Muscle layer of duodenum (tissue), 2 donors: ENCODE measurements at regions not wholly inside any gene's neighbourhood (a gene's known extent, or its start where the extent isn't known, plus 50 kb on each side); places are given as distances from the start of the nearest gene placed in this dataset.
"Not testable (repeated sequence)": the region's sequence is repeated elsewhere in the genome, so short reads cannot be mapped to it uniquely, and the experiment has no call there.

Experiments used
- H3K27ac ChIP-seq: one replicate; pipeline ENCODE4 v1.7.0; 2013; ENCODE audit warnings: mild to moderate bottlenecking, low read length
- H3K27me3 ChIP-seq: one replicate; pipeline ENCODE4 v1.7.0; 2013; ENCODE audit warnings: low read depth, mild to moderate bottlenecking, control low read depth, low read length
- H3K36me3 ChIP-seq, 2 donors: one replicate each; pipeline ENCODE4 v1.7.0; 2013; ENCODE audit warnings: low read length in 2 of 2, control low read depth in 1 of 2, mild to moderate bottlenecking in 1 of 2; ENCODE audit not compliant: insufficient read depth in 2 of 2, control insufficient read depth in 1 of 2
- H3K4me1 ChIP-seq, 2 donors: one replicate each; pipeline ENCODE4 v1.7.0; 2013; ENCODE audit warnings: low read length in 2 of 2, mild to moderate bottlenecking in 2 of 2, control low read depth in 1 of 2, moderate library complexity in 1 of 2; ENCODE audit not compliant: insufficient read depth in 2 of 2, control insufficient read depth in 1 of 2
- H3K4me3 ChIP-seq, 2 donors: one replicate each; pipeline ENCODE4 v1.7.0; 2013; ENCODE audit warnings: low read length in 2 of 2, low read depth in 1 of 2, mild to moderate bottlenecking in 1 of 2
- H3K9me3 ChIP-seq, 2 donors: one replicate each; pipeline ENCODE4 v1.7.0; 2013; ENCODE audit warnings: low read length in 2 of 2, control low read depth in 1 of 2, mild to moderate bottlenecking in 1 of 2; ENCODE audit not compliant: control insufficient read depth in 1 of 2
- donor health status: healthy.

DNA sequence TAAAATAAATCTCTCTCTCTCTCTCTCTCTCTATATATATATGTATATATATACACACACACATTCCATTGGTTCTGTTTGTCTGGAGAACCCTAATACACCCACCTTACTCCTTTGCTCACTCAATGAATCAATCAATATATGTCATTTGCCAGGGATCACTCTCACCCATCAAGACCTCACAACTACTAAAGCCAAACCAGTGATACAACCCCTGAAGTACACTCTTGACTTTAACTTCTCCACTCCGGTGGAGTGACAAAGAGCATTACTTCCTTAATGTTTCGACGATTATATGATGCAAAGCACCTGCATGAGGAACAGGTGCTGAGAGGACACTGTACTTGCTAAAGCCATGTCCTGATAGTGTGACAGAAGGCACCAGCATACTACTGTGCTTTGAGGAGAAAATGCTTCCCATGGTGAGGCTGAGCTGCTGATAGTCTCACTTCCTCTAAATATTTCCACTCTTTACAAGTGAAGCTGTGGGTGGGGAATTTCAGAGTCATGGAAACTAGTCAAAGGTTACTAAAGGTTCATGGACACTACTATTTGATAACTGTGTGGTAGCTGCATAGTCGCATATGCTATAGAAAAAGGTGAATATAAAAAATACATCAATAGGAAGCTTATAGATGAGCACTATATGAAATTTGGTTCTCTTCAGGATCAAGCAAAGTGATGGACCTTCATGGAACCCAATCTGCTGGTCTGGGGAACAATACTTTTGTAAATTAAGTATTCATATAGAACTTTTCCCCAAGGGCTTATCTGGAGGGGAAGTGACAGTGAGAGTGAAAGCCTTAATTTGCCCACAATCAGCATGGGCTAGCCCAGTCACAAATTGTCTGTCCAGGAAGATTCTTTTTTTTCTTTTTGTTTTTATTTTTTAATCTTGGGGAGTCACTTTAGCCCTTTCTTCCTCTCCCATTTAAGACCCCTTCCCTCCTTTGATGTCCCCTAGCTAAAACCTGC, 141.9 kb upstream of the NEDD9 start:
- Histone ChIP-seq H3K36me3 (no peaks in the 10 kb centered on the region), H3K4me1 (no peaks in the 10 kb centered on the region), H3K9me3 (no peaks in the 10 kb centered on the region), H3K27me3 (no peaks in the 10 kb centered on the region), H3K4me3 (no peak overlapping the region), H3K27ac (no peak overlapping the region)

DNA sequence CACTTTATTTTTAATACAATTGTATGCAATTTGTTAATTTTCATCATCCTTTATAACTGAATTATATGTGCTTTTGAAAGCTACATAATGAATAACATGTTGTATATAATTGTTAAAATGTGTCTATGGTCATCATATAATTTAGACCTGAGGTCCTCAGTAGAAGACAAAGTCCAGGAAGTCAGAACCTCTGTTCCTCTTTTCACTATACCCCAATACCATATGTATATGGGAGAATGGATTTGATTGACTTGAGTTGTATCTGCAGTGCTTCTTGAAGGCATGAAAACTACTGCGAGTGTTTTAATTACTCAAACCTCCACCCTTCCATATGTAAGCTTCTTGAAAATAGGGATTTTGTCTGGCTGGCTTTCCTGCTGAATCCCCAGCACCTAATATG, 140.7 kb upstream of the NEDD9 start:
- Histone ChIP-seq H3K36me3 (no peaks in the 10 kb centered on the region), H3K4me1 (no peaks in the 10 kb centered on the region), H3K4me3 (no peak overlapping the region)

DNA sequence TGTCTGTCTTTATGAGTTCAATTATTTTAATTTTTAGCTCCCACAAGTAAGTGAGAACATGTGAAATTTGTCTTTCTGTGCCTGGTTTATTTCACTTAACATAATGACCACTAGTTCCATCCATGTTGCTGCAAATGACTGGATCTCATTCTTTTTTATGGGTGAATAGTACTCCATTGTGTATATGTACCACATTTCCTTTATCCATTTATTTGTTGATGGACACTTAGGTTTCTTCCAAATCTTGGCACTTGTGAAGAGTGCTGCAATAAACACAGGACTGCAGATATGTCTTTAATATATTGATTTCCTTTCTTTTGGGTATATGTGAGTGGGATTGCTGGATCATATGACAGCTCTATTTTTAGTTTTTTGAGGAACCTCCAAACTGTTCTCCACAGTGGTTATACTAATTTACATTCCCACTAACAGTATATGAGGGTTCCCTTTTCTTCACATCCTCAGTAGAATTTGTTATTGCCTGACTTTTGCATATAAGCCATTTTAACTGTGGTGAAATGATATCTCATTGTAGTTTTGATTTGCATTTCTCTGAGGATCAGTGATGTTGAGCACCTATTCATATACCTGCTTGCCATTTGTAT, 139.8 kb upstream of the NEDD9 start:
- not testable (repeated sequence) for H3K9me3 ChIP-seq, H3K4me3 ChIP-seq, H3K36me3 ChIP-seq, H3K27me3 ChIP-seq, H3K27ac ChIP-seq, H3K4me1 ChIP-seq

More for the DNA sequence above, 140.7 kb upstream of the NEDD9 start:
- no peak overlapping the region for H3K27ac ChIP-seq
- H3K9me3 ChIP-seq = no peaks in the 10 kb centered on the region
- H3K27me3 ChIP-seq = no peaks in the 10 kb centered on the region

DNA sequence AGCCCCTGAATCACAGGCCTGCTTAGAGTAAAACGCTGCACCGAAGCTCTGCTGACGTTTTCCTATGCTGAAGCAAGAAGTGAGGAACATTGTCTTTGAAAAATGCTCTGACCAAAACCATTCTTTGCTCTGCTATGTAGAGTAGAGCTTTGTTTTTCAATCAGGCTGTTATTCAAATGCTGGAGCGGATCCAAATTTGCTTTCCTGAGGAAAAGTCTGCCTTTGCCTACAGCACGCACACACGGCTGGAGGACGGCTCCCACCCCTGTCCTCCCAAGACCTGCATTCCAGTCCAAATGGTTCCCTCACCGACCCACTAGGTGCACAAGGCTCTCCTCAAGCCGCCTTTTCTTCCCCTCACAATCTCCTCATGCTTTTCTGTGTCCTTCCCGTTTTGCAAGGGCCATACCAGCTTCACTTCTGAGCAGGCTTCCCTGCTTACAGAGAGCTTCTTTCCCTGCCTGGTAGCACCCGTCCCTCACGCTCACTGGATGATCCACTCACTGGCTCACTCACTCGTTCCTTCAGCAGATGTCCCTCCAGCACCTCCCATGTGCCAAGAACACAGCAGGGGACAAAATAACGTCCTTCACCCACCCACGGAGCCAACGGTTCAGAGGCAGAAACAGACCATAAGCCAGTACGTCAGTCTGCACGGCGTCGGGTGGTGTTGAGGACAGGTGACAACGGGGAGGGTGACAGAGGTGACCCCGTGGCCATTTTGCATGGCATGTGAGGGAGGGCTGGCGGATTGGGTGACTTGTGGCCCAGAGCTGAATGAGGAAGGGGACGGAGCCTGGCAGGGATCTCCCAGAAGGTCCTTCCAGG, 137.9 kb upstream of the NEDD9 start:
- Histone ChIP-seq H3K9me3 (no peaks in the 10 kb centered on the region), H3K27me3 (no peaks in the 10 kb centered on the region), H3K4me1 (peaks cover 4 to 6% of the 10 kb centered on the region in 2 donors), H3K4me3 (no peak overlapping the region), H3K27ac (no peak overlapping the region), H3K36me3 (no peaks in the 10 kb centered on the region)

DNA sequence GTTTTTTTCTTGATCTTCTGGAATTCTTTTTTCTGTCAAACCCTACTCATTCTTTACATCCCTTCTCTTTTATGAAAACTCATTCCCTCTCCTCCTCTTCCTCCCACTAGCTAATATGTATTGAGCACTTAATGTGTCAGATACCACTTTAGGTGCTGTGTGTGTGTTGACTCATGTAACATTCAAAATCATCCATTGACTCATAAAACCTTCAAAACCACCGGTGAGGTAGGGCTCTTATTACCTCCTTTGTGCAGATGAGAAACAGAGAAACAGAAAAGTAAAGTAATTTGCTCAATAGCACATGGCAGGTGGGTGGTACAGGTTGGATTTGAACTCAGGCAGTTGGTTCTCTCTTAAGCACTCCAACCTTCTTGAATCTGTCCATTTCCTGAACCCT, 136.3 kb upstream of the NEDD9 start:
- Histone ChIP-seq H3K27ac (no peak overlapping the region), H3K9me3 (no peaks in the 10 kb centered on the region), H3K4me3 (no peak overlapping the region), H3K36me3 (no peaks in the 10 kb centered on the region), H3K4me1 (peaks cover 4 to 6% of the 10 kb centered on the region in 2 donors), H3K27me3 (no peaks in the 10 kb centered on the region)

DNA sequence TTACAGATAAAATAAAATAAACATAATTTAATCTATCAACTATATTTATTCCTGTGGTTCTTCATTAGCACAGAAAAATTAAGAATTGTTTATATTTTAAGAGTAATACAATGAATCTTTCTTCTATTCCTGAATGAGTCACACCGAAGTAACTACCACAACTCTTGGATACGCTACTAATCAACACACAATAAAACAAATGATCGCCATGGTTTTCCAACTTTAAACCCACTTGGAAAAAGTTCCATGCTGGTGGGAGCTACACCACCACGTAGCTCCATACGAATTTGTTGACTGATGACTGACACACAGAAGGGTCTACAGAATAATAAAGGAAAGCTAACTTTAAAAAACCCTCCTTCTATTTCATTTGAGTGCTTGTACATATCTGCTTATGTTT, 135.8 kb upstream of the NEDD9 start:
- Histone ChIP-seq H3K9me3 (no peaks in the 10 kb centered on the region), H3K27me3 (no peaks in the 10 kb centered on the region), H3K4me1 (peaks cover 4 to 6% of the 10 kb centered on the region in 2 donors), H3K27ac (no peak overlapping the region), H3K4me3 (no peak overlapping the region), H3K36me3 (no peaks in the 10 kb centered on the region)

DNA sequence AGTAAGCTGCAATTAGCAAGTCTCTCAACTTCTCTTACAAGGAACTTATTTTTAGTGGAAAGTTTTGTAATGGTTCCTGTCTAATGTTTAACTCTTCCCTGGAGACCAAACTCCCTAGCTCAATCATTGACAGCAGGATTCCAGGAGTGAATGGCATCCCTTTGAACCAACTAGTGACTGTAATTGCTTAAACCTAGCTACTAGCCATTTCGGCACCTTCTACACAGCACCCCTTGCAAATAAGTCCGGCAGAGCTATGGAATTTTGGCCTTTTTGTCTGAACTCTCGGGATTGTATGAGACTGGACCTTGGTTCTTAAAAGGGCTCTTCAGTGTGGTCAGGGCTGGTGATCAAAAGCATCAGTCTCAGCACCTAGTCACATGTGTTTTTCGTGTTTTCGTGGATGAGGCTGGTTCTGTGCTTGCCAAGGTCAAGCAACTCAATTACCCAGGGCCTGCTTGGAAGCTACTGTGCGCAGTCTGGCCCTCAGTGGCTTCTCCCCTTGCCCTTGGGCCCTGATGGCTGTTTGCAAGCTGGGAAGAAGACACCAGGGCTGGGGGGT, 135.3 kb upstream of the NEDD9 start:
- no peaks in the 10 kb centered on the region for H3K27me3 ChIP-seq
- no peaks in the 10 kb centered on the region for H3K9me3 ChIP-seq
- H3K4me3 ChIP-seq = no peak overlapping the region
- H3K4me1 ChIP-seq = peaks cover 4 to 6% of the 10 kb centered on the region in 2 donors
- no peak overlapping the region for H3K27ac ChIP-seq
- no peaks in the 10 kb centered on the region for H3K36me3 ChIP-seq

DNA sequence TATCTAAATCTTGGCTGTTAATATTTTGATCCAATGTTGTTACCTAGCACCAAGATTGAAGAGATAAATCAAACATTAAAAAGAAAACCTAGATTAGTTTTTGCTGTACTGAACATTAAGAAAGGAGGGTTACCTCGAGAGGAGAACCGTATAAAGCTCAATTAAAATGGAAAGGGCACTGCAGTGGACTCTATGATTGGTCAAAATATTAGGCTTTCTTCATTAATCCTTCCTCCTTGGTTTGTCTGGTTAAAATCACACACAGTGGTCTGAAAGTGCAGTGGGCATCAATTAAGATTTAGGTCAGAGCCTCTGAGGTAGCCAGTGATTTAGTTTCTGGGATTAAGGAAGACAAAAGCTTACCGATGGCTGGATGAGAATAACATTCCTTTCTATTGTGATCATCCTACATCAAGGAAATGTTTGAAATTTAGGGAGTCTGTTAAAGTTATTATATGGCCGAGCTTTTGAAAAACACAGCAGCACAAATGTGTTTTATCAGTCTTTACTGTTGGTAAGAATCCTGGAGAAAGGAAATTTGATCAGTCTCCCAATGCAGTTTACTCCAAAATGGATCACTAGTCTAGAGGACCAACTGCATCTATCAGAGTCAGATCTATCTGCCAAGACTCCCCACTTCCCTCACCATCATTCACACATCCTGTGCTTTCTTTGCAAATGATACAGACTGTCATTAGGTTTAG, 134.6 kb upstream of the NEDD9 start:
- Histone ChIP-seq H3K4me3 (no peak overlapping the region), H3K27me3 (no peaks in the 10 kb centered on the region), H3K36me3 (no peaks in the 10 kb centered on the region), H3K27ac (no peak overlapping the region), H3K4me1 (peaks cover 4 to 6% of the 10 kb centered on the region in 2 donors), H3K9me3 (no peaks in the 10 kb centered on the region)

DNA sequence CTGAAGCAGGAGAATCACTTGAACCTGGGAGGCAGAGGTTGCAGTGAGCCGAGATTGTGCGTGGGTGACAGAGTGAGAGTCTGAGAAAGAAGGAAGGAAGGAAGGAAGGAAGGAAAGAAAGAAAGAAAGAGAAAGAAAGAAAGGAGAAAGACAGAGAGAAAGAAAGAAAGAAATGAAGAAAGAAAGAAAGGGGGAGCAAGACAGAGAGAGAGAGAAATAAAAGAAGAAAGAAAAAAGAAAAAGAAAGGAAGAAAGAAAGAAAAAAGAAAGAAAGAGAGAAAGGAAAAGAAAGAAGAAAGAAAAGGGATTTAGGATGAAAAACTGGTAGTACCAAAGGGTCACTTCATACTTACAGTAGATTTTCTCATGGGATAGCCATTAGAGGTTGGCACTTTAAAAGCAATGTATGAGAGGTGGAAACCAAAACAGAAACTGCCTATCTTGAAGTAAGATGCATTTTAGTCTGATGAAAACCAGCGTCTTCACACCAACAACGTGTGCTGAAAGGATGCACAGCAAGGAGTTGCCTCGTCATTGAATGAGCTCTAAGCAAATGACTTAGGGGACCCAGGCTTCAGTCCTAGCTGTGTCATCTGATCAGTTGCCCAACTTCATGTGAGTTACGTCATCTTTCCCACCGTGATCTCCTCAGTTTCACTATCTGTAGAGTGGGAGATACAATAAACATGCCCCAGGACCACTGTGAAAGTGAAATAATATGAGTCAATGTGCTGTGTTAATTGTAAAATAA, 133.9 kb upstream of the NEDD9 start:
- Histone ChIP-seq H3K27me3 (no peaks in the 10 kb centered on the region), H3K27ac (no peak overlapping the region), H3K4me1 (peaks cover 4 to 6% of the 10 kb centered on the region in 2 donors), H3K4me3 (no peak overlapping the region), H3K9me3 (no peaks in the 10 kb centered on the region), H3K36me3 (no peaks in the 10 kb centered on the region)

DNA sequence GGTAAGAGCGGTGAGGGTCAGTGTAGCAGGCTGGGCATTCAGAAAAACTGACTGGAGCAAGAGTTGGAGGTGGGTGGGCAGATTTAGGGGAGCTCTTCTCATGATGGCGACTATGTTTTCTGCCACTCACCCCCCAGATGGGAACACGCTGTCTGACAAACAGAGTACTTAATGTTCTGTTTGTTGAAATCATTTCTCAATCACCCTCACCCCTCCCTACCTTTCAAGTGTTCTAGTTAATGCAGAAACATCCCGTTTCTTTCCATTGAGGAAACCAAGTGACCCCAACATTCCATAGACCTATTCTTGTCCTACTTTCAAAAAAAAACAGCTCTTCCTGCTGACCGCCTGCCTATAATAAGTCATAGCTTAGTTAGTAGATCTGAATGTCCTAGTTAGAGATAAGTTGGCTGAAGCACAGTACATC, 132.5 kb upstream of the NEDD9 start:
- peaks cover 4 to 6% of the 10 kb centered on the region in 2 donors for H3K4me1 ChIP-seq
- H3K27me3 ChIP-seq = no peaks in the 10 kb centered on the region
- H3K9me3 ChIP-seq = no peaks in the 10 kb centered on the region
- no peaks in the 10 kb centered on the region for H3K36me3 ChIP-seq
- no peak overlapping the region for H3K4me3 ChIP-seq
- no peak overlapping the region for H3K27ac ChIP-seq
